Large intestine (tissue), 3 donors: ENCODE measurements at regions not wholly inside any gene's neighbourhood (a gene's known extent, or its start where the extent isn't known, plus 50 kb on each side); places are given as distances from the start of the nearest gene placed in this dataset.
"Not testable (repeated sequence)": the region's sequence is repeated elsewhere in the genome, so short reads cannot be mapped to it uniquely, and the experiment has no call there.

Experiments used
- DNase-seq, 2 donors: peaks; one replicate each; pipeline versions ENCODE4 v3.0.0 to v3.0.0-alpha.2; 2013
- H3K27ac ChIP-seq: one replicate; pipeline ENCODE4 v1.5.1; 2013; ENCODE audit warnings: low read length
- H3K27me3 ChIP-seq: 2 replicates; pipeline ENCODE4 v1.6.1; 2013; ENCODE audit warnings: low read length; ENCODE audit not compliant: control insufficient read depth, insufficient read depth
- H3K36me3 ChIP-seq: 2 replicates; pipeline ENCODE4 v1.6.1; 2013; ENCODE audit warnings: low read length; ENCODE audit not compliant: control insufficient read depth, insufficient read depth
- H3K4me1 ChIP-seq: one replicate; pipeline ENCODE4 v1.6.1; 2013; ENCODE audit warnings: low read length; ENCODE audit not compliant: control insufficient read depth, insufficient read depth
- H3K4me3 ChIP-seq: one replicate; pipeline ENCODE4 v1.5.1; 2013; ENCODE audit warnings: low read length
- H3K9me3 ChIP-seq: one replicate; pipeline ENCODE4 v1.6.1; 2013; ENCODE audit warnings: mild to moderate bottlenecking, low read depth, low read length, moderate library complexity; ENCODE audit not compliant: control insufficient read depth
- WGBS: methylation state at CpG from one replicate; pipeline ENCODE4 v1.1.5; 2013; ENCODE audit warnings: low lambda C conversion rate; ENCODE audit not compliant: insufficient coverage; 5-methylcytosine and 5-hydroxymethylcytosine counted together

- WGBS: 94% methylated on average over 2 of the region's 7 CpGs
- H3K9me3 ChIP-seq, H3K4me3 ChIP-seq, H3K27ac ChIP-seq, DNase-seq, H3K27me3 ChIP-seq, H3K36me3 ChIP-seq: not testable (repeated sequence)
- H3K4me1 ChIP-seq: peaks cover 20% of the 10 kb centered on the region
Measured at GRCh38 chr3:139116631-139117030, 71.9 kb upstream of the PRR23C start.

- Histone ChIP-seq H3K27ac (no peak overlapping the region), H3K9me3 (no peaks in the 10 kb centered on the region), H3K27me3 (no peaks in the 10 kb centered on the region), H3K4me3 (no peak overlapping the region), H3K36me3 (no peaks in the 10 kb centered on the region), H3K4me1 (peaks cover 25% of the 10 kb centered on the region)
- no CpG with 5 or more reads among the region's 1 CpG for WGBS
- DNase-seq: no peak
Measured at GRCh38 chr3:139117136-139117675, 72.5 kb upstream of the PRR23C start.

- H3K27ac ChIP-seq: no peak overlapping the region
- no peaks in the 10 kb centered on the region for H3K9me3 ChIP-seq
- no peaks in the 10 kb centered on the region for H3K36me3 ChIP-seq
- H3K27me3 ChIP-seq: no peaks in the 10 kb centered on the region
- H3K4me3 ChIP-seq: no peak overlapping the region
- DNase-seq: no peak
- peaks cover 25% of the 10 kb centered on the region for H3K4me1 ChIP-seq
- WGBS: no CpG with 5 or more reads among the region's 7 CpGs
Measured at GRCh38 chr3:139117883-139118760, 73.4 kb upstream of the PRR23C start.

- Histone ChIP-seq H3K27me3 (no peaks in the 10 kb centered on the region), H3K9me3 (no peaks in the 10 kb centered on the region), H3K4me3 (no peak overlapping the region), H3K27ac (no peak overlapping the region), H3K36me3 (no peaks in the 10 kb centered on the region), H3K4me1 (peaks cover 25% of the 10 kb centered on the region)
- no peak for DNase-seq
- no CpG with 5 or more reads among the region's 4 CpGs for WGBS
Measured at GRCh38 chr3:139118835-139119234, 74.1 kb upstream of the PRR23C start.

GRCh38 chr3:139119331-139120025 is 74.8 kb upstream of the PRR23C start:
- Histone ChIP-seq H3K9me3 (no peaks in the 10 kb centered on the region), H3K27ac (no peak overlapping the region), H3K4me1 (peaks cover 25% of the 10 kb centered on the region), H3K36me3 (no peaks in the 10 kb centered on the region), H3K4me3 (no peak overlapping the region), H3K27me3 (no peaks in the 10 kb centered on the region)
- DNase-seq: no peak
- no CpG with 5 or more reads among the region's 1 CpG for WGBS

GRCh38 chr3:139120086-139121056 is 75.7 kb upstream of the PRR23C start:
- H3K36me3 ChIP-seq: no peaks in the 10 kb centered on the region
- H3K4me3 ChIP-seq: no peak overlapping the region
- no peaks in the 10 kb centered on the region for H3K27me3 ChIP-seq
- H3K9me3 ChIP-seq: no peaks in the 10 kb centered on the region
- peaks cover 25% of the 10 kb centered on the region for H3K4me1 ChIP-seq
- no CpG with 5 or more reads among the region's 9 CpGs for WGBS
- peak overlapping the region; percentile 83 for H3K27ac ChIP-seq
- no peak for DNase-seq

- Histone ChIP-seq H3K4me3 (no peak overlapping the region), H3K9me3 (no peaks in the 10 kb centered on the region), H3K4me1 (peaks cover 25% of the 10 kb centered on the region), H3K27ac (peak overlapping the region; percentile 83), H3K27me3 (no peaks in the 10 kb centered on the region), H3K36me3 (no peaks in the 10 kb centered on the region)
- peak; percentile 80 to 85 for DNase-seq
- WGBS: no CpG with 5 or more reads among the region's 8 CpGs
Measured at GRCh38 chr3:139121513-139122220, 77.0 kb upstream of the PRR23C start.

- Histone ChIP-seq H3K27me3 (no peaks in the 10 kb centered on the region), H3K4me3 (no peak overlapping the region), H3K9me3 (no peaks in the 10 kb centered on the region), H3K4me1 (peaks cover 25% of the 10 kb centered on the region), H3K36me3 (no peaks in the 10 kb centered on the region), H3K27ac (no peak overlapping the region)
- no peak for DNase-seq
- 67% methylated on average over 1 of the region's 3 CpGs for WGBS
Measured at GRCh38 chr3:139122221-139122581, 77.5 kb upstream of the PRR23C start.

- Histone ChIP-seq H3K9me3 (no peaks in the 10 kb centered on the region), H3K36me3 (no peaks in the 10 kb centered on the region), H3K27me3 (no peaks in the 10 kb centered on the region), H3K27ac (no peak overlapping the region), H3K4me1 (peaks cover 25% of the 10 kb centered on the region), H3K4me3 (no peak overlapping the region)
- no CpG with 5 or more reads among the region's 2 CpGs for WGBS
- no peak for DNase-seq
Measured at GRCh38 chr3:139122612-139123011, 77.9 kb upstream of the PRR23C start.
